ENCODE measurements at regions not wholly inside any gene's neighbourhood (a gene's known extent, or its start where the extent isn't known, plus 50 kb on each side); places are given as distances from the start of the nearest gene placed in this dataset.

- H3K36me3 ChIP-seq, result no peaks in the 10 kb centered on the region
- WGBS, 2 donors, result 35 to 50% methylated on average over 1 of the region's 1 CpG
- no peaks in the 10 kb centered on the region for H3K27me3 ChIP-seq
- H3K27ac ChIP-seq, result no peak overlapping the region
- no peak for DNase-seq
- no peak for ATAC-seq (ENCODE audit: low FRiP score in 2 of 2)
- H3K4me1 ChIP-seq, result no peaks in the 10 kb centered on the region
- TF ChIP-seq EP300 (IDR thresholded peaks at IDR 0.05), result no peak
- TF ChIP-seq, protein P1, sequence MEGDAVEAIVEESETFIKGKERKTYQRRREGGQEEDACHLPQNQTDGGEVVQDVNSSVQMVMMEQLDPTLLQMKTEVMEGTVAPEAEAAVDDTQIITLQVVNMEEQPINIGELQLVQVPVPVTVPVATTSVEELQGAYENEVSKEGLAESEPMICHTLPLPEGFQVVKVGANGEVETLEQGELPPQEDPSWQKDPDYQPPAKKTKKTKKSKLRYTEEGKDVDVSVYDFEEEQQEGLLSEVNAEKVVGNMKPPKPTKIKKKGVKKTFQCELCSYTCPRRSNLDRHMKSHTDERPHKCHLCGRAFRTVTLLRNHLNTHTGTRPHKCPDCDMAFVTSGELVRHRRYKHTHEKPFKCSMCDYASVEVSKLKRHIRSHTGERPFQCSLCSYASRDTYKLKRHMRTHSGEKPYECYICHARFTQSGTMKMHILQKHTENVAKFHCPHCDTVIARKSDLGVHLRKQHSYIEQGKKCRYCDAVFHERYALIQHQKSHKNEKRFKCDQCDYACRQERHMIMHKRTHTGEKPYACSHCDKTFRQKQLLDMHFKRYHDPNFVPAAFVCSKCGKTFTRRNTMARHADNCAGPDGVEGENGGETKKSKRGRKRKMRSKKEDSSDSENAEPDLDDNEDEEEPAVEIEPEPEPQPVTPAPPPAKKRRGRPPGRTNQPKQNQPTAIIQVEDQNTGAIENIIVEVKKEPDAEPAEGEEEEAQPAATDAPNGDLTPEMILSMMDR (IDR thresholded peaks at IDR 0.05), result no peak
- no peak for TF ChIP-seq POLR2A (IDR thresholded peaks at IDR 0.05)
- TF ChIP-seq POLR2AphosphoS5 (IDR thresholded peaks at IDR 0.05), result no peak
- no peaks in the 10 kb centered on the region for H3K9me3 ChIP-seq
- no peak overlapping the region for H3K4me3 ChIP-seq
Measured at GRCh38 chr21:21762855-21763254, 764.6 kb downstream of the NCAM2 start.

- Histone ChIP-seq H3K27ac (no peak overlapping the region), H3K36me3 (no peaks in the 10 kb centered on the region), H3K4me3 (no peak overlapping the region), H3K9me3 (no peaks in the 10 kb centered on the region), H3K4me1 (no peaks in the 10 kb centered on the region), H3K27me3 (no peaks in the 10 kb centered on the region)
- TF ChIP-seq POLR2AphosphoS5 (IDR thresholded peaks at IDR 0.05), result no peak
- TF ChIP-seq, protein P1 (IDR thresholded peaks at IDR 0.05), result no peak
- TF ChIP-seq POLR2A (IDR thresholded peaks at IDR 0.05), result no peak
- no peak for TF ChIP-seq EP300 (IDR thresholded peaks at IDR 0.05)
- no peak for DNase-seq
- WGBS, 2 donors, result 81 to 86% methylated on average over 2 of the region's 2 CpGs
- no peak for ATAC-seq (ENCODE audit: low FRiP score in 2 of 2)
Measured at GRCh38 chr21:21764281-21764680, 766.1 kb downstream of the NCAM2 start.

- H3K36me3 ChIP-seq, result no peaks in the 10 kb centered on the region
- H3K9me3 ChIP-seq, result no peaks in the 10 kb centered on the region
- H3K27me3 ChIP-seq, result no peaks in the 10 kb centered on the region
- no peak overlapping the region for H3K27ac ChIP-seq
- no peak overlapping the region for H3K4me3 ChIP-seq
- TF ChIP-seq POLR2AphosphoS5 (IDR thresholded peaks at IDR 0.05), result no peak
- ATAC-seq (ENCODE audit: low FRiP score in 2 of 2), result no peak
- no peak for DNase-seq
- no peaks in the 10 kb centered on the region for H3K4me1 ChIP-seq
- WGBS, 2 donors, result 65 to 80% methylated on average over 5 of the region's 5 CpGs
Measured at GRCh38 chr21:21767276-21767675, 769.1 kb downstream of the NCAM2 start.

GRCh38 chr21:21788591-21788990 lies 790.4 kb downstream of the NCAM2 start:
- Histone ChIP-seq H3K4me3 (no peak overlapping the region), H3K27me3 (no peaks in the 10 kb centered on the region), H3K9me3 (no peaks in the 10 kb centered on the region), H3K36me3 (no peaks in the 10 kb centered on the region), H3K27ac (no peak overlapping the region), H3K4me1 (no peaks in the 10 kb centered on the region)
- DNase-seq (no peak), ATAC-seq (ENCODE audit: low FRiP score in 2 of 2) (no peak)
- TF ChIP-seq EP300 (IDR thresholded peaks at IDR 0.05), result no peak
- TF ChIP-seq POLR2A (IDR thresholded peaks at IDR 0.05), result no peak
- TF ChIP-seq POLR2AphosphoS5 (IDR thresholded peaks at IDR 0.05), result no peak
- TF ChIP-seq, protein P1 (IDR thresholded peaks at IDR 0.05), result no peak

DNA sequence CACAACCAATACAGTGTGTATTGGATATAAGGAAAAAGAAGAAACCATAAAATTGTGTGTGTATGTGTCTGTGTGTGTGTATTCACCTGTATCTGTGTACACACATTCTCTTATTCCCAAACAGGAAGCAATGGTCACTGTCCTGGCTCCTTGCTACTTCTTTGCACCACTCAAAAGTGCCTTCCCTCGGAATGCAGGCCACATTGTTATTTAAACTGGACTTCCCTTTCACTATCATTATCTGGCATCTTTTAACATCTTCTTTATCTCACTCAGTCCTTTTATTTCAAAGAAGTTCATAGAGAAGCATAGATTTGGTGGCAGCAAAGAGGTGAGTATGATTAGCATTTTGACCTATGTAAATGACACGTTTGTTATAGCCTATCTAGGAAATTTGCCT lies 803.7 kb downstream of the NCAM2 start:
- Histone ChIP-seq H3K4me3 (no peak overlapping the region), H3K4me1 (no peaks in the 10 kb centered on the region), H3K27me3 (no peaks in the 10 kb centered on the region), H3K27ac (no peak overlapping the region), H3K36me3 (no peaks in the 10 kb centered on the region), H3K9me3 (no peaks in the 10 kb centered on the region)
- DNase-seq, result no peak
- no peak for ATAC-seq (ENCODE audit: low FRiP score in 2 of 2)
- TF ChIP-seq EP300 (IDR thresholded peaks at IDR 0.05) (no peak), POLR2A (IDR thresholded peaks at IDR 0.05) (no peak), POLR2AphosphoS5 (IDR thresholded peaks at IDR 0.05) (no peak)
- TF ChIP-seq, protein P1 (IDR thresholded peaks at IDR 0.05), result no peak
- 36 to 42% methylated on average over 2 of the region's 2 CpGs for WGBS, 2 donors

Measured in upper lobe of left lung (tissue), 6 donors.